Activated CD4-positive, alpha-beta T cell treated with anti-CD3 and anti-CD28 coated beads, Interleukin-2, amount 10 ng/mL, durations not matched to agents 7 days and 5 days (primary cell): ENCODE measurements at regions not wholly inside any gene's neighbourhood (a gene's known extent, or its start where the extent isn't known, plus 50 kb on each side); places are given as distances from the start of the nearest gene placed in this dataset.
"Not testable (repeated sequence)": the region's sequence is repeated elsewhere in the genome, so short reads cannot be mapped to it uniquely, and the experiment has no call there.

ENCODE experiments used
- CTCF ChIA-PET: fragments of 350-600 bp; sonication (Branson Sonifier 250); formaldehyde crosslinking; loops from one replicate; lab custom pipeline; 2021; ENCODE audit warnings: antibody characterized with exemption; lab: Charles Lee
- POLR2A ChIA-PET: fragments of 350-600 bp; sonication (Branson Sonifier 250); formaldehyde crosslinking; loops from one replicate; lab custom pipeline; 2021; ENCODE audit warnings: antibody characterized with exemption; lab: Charles Lee
- DNase-seq: peaks from one replicate; pipeline ENCODE4 v3.0.0-alpha.2; 2020
- H3K27ac Mint-ChIP-seq: one replicate; pipeline ENCODE4 v1.8.0; 2021; ENCODE audit warnings: mild to moderate bottlenecking, moderate library complexity, mixed read lengths
- H3K27me3 Mint-ChIP-seq: one replicate; pipeline ENCODE4 v1.8.0; 2021; ENCODE audit warnings: mixed read lengths
- H3K36me3 Mint-ChIP-seq: one replicate; pipeline ENCODE4 v1.8.0; 2021; ENCODE audit warnings: low read depth, mixed read lengths
- H3K4me1 Mint-ChIP-seq: one replicate; pipeline ENCODE4 v1.8.0; 2021; ENCODE audit warnings: mixed read lengths
- H3K4me3 Mint-ChIP-seq: one replicate; pipeline ENCODE4 v1.8.0; 2021; ENCODE audit warnings: mild to moderate bottlenecking, moderate library complexity, mixed read lengths
- H3K9me3 Mint-ChIP-seq: one replicate; pipeline ENCODE4 v1.8.0; 2021; ENCODE audit warnings: mixed read lengths

GRCh38 chr11:130560000-130560780 lies 111.7 kb downstream of the ADAMTS15 start:
- Mint-ChIP-seq H3K4me1 (no peaks in the 10 kb centered on the region), H3K36me3 (no peaks in the 10 kb centered on the region), H3K4me3 (no peak overlapping the region), H3K9me3 (no peaks in the 10 kb centered on the region), H3K27me3 (peaks cover 7% of the 10 kb centered on the region), H3K27ac (no peak overlapping the region)
- ChIA-PET CTCF (no interaction called here), POLR2A (no interaction called here)
- DNase-seq, result no peak

GRCh38 chr11:130560781-130561109 lies 112.3 kb downstream of the ADAMTS15 start:
- POLR2A ChIA-PET, result no interaction called here
- Mint-ChIP-seq H3K36me3 (no peaks in the 10 kb centered on the region), H3K4me3 (no peak overlapping the region), H3K4me1 (no peaks in the 10 kb centered on the region), H3K27ac (no peak overlapping the region), H3K27me3 (peaks cover 5% of the 10 kb centered on the region), H3K9me3 (no peaks in the 10 kb centered on the region)
- CTCF ChIA-PET, result no interaction called here
- no peak for DNase-seq

- Mint-ChIP-seq H3K9me3 (no peaks in the 10 kb centered on the region), H3K4me1 (no peaks in the 10 kb centered on the region), H3K36me3 (no peaks in the 10 kb centered on the region), H3K27ac (no peak overlapping the region), H3K27me3 (peaks cover 5% of the 10 kb centered on the region), H3K4me3 (no peak overlapping the region)
- POLR2A ChIA-PET, result no interaction called here
- DNase-seq, result no peak
- CTCF ChIA-PET, result no interaction called here
Measured at GRCh38 chr11:130561441-130561881, 113.0 kb downstream of the ADAMTS15 start.

- no peaks in the 10 kb centered on the region for H3K4me1 Mint-ChIP-seq
- ChIA-PET CTCF (no interaction called here), POLR2A (no interaction called here)
- peaks cover 5% of the 10 kb centered on the region for H3K27me3 Mint-ChIP-seq
- no peak overlapping the region for H3K27ac Mint-ChIP-seq
- H3K9me3 Mint-ChIP-seq, result no peaks in the 10 kb centered on the region
- H3K36me3 Mint-ChIP-seq, result no peaks in the 10 kb centered on the region
- no peak for DNase-seq
- no peak overlapping the region for H3K4me3 Mint-ChIP-seq
Measured at GRCh38 chr11:130562549-130562948, 114.1 kb downstream of the ADAMTS15 start.

GRCh38 chr11:130566360-130566759 lies 117.9 kb downstream of the ADAMTS15 start:
- H3K9me3 Mint-ChIP-seq, H3K36me3 Mint-ChIP-seq, H3K4me1 Mint-ChIP-seq, POLR2A ChIA-PET, H3K27me3 Mint-ChIP-seq, DNase-seq, H3K4me3 Mint-ChIP-seq, H3K27ac Mint-ChIP-seq, CTCF ChIA-PET: not testable (repeated sequence)

- H3K36me3 Mint-ChIP-seq, result no peaks in the 10 kb centered on the region
- no peaks in the 10 kb centered on the region for H3K4me1 Mint-ChIP-seq
- ChIA-PET CTCF (no interaction called here), POLR2A (no interaction called here)
- no peak overlapping the region for H3K4me3 Mint-ChIP-seq
- H3K9me3 Mint-ChIP-seq, result no peaks in the 10 kb centered on the region
- no peak overlapping the region for H3K27ac Mint-ChIP-seq
- no peak for DNase-seq
- peaks cover 4% of the 10 kb centered on the region for H3K27me3 Mint-ChIP-seq
Measured at GRCh38 chr11:130571519-130571918, 123.1 kb downstream of the ADAMTS15 start.

- POLR2A ChIA-PET, result no interaction called here
- Mint-ChIP-seq H3K27me3 (peaks cover 4% of the 10 kb centered on the region), H3K36me3 (no peaks in the 10 kb centered on the region), H3K27ac (no peak overlapping the region), H3K9me3 (no peaks in the 10 kb centered on the region), H3K4me3 (no peak overlapping the region), H3K4me1 (no peaks in the 10 kb centered on the region)
- CTCF ChIA-PET, result interaction anchor here (1.3 kb wide), 1 partner anchor 10 kb away, joined by 3 read pairs; no protein-coding TSS in a partner anchor
- no peak for DNase-seq
Measured at GRCh38 chr11:130571947-130572584, 123.6 kb downstream of the ADAMTS15 start.

GRCh38 chr11:130573767-130574166 lies 125.3 kb downstream of the ADAMTS15 start:
- Mint-ChIP-seq H3K36me3 (no peaks in the 10 kb centered on the region), H3K27me3 (peaks cover 4% of the 10 kb centered on the region), H3K4me3 (no peak overlapping the region), H3K27ac (no peak overlapping the region), H3K4me1 (no peaks in the 10 kb centered on the region), H3K9me3 (no peaks in the 10 kb centered on the region)
- ChIA-PET POLR2A (no interaction called here), CTCF (no interaction called here)
- DNase-seq, result no peak

- DNase-seq, result no peak
- no peak overlapping the region for H3K4me3 Mint-ChIP-seq
- POLR2A ChIA-PET, result no interaction called here
- H3K27ac Mint-ChIP-seq, result no peak overlapping the region
- H3K27me3 Mint-ChIP-seq, result peaks cover 4% of the 10 kb centered on the region
- H3K36me3 Mint-ChIP-seq, result no peaks in the 10 kb centered on the region
- no peaks in the 10 kb centered on the region for H3K9me3 Mint-ChIP-seq
- H3K4me1 Mint-ChIP-seq, result no peaks in the 10 kb centered on the region
- CTCF ChIA-PET, result no interaction called here
Measured at GRCh38 chr11:130574740-130575139, 126.3 kb downstream of the ADAMTS15 start.

GRCh38 chr11:130576146-130576545 lies 127.7 kb downstream of the ADAMTS15 start:
- ChIA-PET CTCF (no interaction called here), POLR2A (no interaction called here)

GRCh38 chr11:130578738-130579368 lies 130.4 kb downstream of the ADAMTS15 start:
- Mint-ChIP-seq H3K9me3 (no peaks in the 10 kb centered on the region), H3K4me1 (no peaks in the 10 kb centered on the region), H3K27ac (no peak overlapping the region), H3K27me3 (peaks cover 4% of the 10 kb centered on the region), H3K36me3 (no peaks in the 10 kb centered on the region), H3K4me3 (no peak overlapping the region)
- CTCF ChIA-PET, result no interaction called here
- POLR2A ChIA-PET, result no interaction called here
- no peak for DNase-seq

More at GRCh38 chr11:130576146-130576545, 127.7 kb downstream of the ADAMTS15 start:
- Mint-ChIP-seq H3K4me3 (no peak overlapping the region), H3K27me3 (peaks cover 4% of the 10 kb centered on the region), H3K4me1 (no peaks in the 10 kb centered on the region), H3K36me3 (no peaks in the 10 kb centered on the region), H3K27ac (no peak overlapping the region), H3K9me3 (no peaks in the 10 kb centered on the region)
- no peak for DNase-seq

- Mint-ChIP-seq H3K27me3 (no peaks in the 10 kb centered on the region), H3K9me3 (no peaks in the 10 kb centered on the region), H3K4me3 (no peak overlapping the region), H3K27ac (no peak overlapping the region), H3K4me1 (no peaks in the 10 kb centered on the region), H3K36me3 (no peaks in the 10 kb centered on the region)
- DNase-seq, result no peak
- CTCF ChIA-PET, result no interaction called here
- POLR2A ChIA-PET, result no interaction called here
Measured at GRCh38 chr11:130580372-130580771, 131.9 kb downstream of the ADAMTS15 start.

GRCh38 chr11:130580891-130581492 lies 132.5 kb downstream of the ADAMTS15 start:
- Mint-ChIP-seq H3K36me3 (no peaks in the 10 kb centered on the region), H3K4me1 (no peaks in the 10 kb centered on the region), H3K27ac (no peak overlapping the region), H3K4me3 (no peak overlapping the region), H3K9me3 (no peaks in the 10 kb centered on the region), H3K27me3 (no peaks in the 10 kb centered on the region)
- no peak for DNase-seq
- ChIA-PET CTCF (no interaction called here), POLR2A (no interaction called here)
